Effector memory CD4-positive, alpha-beta T cell (primary cell): ENCODE measurements at regions not wholly inside any gene's neighbourhood (a gene's known extent, or its start where the extent isn't known, plus 50 kb on each side); places are given as distances from the start of the nearest gene placed in this dataset.

Experiments
- DNase-seq, 3 donors: peaks; one replicate each; pipeline ENCODE4 v3.0.0-alpha.2; 2020
- H3K27ac ChIP-seq: 2 replicates; pipeline ENCODE4 v1.7.0; 2013; ENCODE audit warnings: mild to moderate bottlenecking, low read length, moderate library complexity; ENCODE audit not compliant: insufficient read depth, poor library complexity, severe bottlenecking
- H3K27me3 ChIP-seq: replicated peaks from 2 replicates; pipeline ENCODE4 v1.7.0; 2013; ENCODE audit warnings: mild to moderate bottlenecking, low read length; ENCODE audit not compliant: insufficient read depth, control insufficient read depth, poor library complexity, severe bottlenecking
- H3K36me3 ChIP-seq: 2 replicates; pipeline ENCODE4 v1.7.0; 2013; ENCODE audit warnings: mild to moderate bottlenecking, low read length, moderate library complexity; ENCODE audit not compliant: control insufficient read depth, insufficient read depth
- H3K4me1 ChIP-seq: 2 replicates; pipeline ENCODE4 v1.7.0; 2013; ENCODE audit warnings: low read length, mild to moderate bottlenecking; ENCODE audit not compliant: control insufficient read depth, insufficient read depth, poor library complexity, severe bottlenecking
- H3K4me3 ChIP-seq: 2 replicates; pipeline ENCODE4 v1.7.0; 2013; ENCODE audit warnings: low read length, low read depth, mild to moderate bottlenecking; ENCODE audit not compliant: insufficient read depth, poor library complexity, severe bottlenecking
- H3K9me3 ChIP-seq: 2 replicates; pipeline ENCODE4 v1.7.0; 2013; ENCODE audit warnings: mild to moderate bottlenecking, low read length, moderate library complexity; ENCODE audit not compliant: control insufficient read depth

DNA sequence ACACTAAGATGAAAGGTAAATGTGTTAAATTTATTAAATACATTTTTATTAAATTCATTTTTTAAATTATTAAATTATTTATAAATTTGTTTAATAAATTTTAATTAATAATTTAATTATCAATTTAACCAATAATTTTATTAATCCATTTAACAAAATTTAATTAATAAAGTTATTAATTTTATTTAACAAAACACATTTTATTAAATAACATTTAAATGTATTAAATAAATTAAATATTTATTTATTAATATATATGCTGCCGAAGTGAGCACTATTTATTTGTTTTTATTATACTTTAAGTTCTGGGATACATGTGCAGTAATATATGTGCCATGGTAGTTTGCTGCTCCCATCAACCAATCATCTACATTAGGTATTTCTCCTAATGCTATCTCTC, 719.5 kb downstream of the TRIML1 start:
- Histone ChIP-seq H3K4me3 (no peak overlapping the region), H3K9me3 (no peaks in the 10 kb centered on the region), H3K36me3 (no peaks in the 10 kb centered on the region), H3K27me3 (no peaks in the 10 kb centered on the region), H3K27ac (no peak overlapping the region), H3K4me1 (no peaks in the 10 kb centered on the region)
- no peak for DNase-seq

DNA sequence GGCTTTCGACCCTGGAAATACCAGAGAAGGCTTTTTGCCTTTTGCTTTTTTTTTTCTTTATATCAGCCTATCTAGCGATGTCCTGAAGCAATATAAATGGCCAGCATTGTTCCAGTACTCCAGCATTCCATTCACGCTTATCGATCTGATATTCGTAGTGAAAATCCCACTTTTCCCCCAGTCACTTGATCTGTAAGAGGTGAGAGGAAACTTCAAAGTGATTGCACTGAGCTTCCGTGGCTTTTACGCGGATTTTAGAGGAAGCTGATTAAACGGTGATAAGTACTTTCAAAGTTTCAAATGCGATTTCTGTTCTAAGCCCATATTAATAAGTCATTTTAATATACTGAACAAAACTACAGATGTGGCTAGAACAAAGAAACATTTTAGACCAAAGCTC, 725.5 kb downstream of the TRIML1 start:
- no peak overlapping the region for H3K4me3 ChIP-seq
- no peaks in the 10 kb centered on the region for H3K36me3 ChIP-seq
- H3K9me3 ChIP-seq = no peaks in the 10 kb centered on the region
- no peak overlapping the region for H3K27ac ChIP-seq
- H3K4me1 ChIP-seq = no peaks in the 10 kb centered on the region
- DNase-seq = no peak
- H3K27me3 ChIP-seq = no peaks in the 10 kb centered on the region

DNA sequence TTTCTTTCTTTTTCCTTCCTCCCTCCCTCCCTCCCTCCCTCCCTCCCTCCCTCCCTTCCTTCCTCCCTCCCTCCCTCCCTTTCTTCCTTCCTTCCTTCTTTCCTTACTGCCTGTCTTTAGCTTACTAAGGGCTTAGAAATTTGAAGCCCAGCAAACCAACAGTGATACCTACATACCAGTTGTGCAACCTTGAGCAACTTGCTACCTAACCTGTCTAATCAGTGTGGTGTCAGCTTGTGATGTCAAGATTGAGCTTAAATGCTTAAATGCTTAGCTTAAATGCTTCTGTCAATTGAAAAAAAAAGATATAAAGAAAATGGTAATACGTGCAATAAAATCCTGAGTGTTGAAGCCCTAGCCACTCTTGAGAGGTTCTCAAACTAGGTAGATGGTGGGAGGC, 728.6 kb downstream of the TRIML1 start:
- DNase-seq = no peak
- Histone ChIP-seq H3K27me3 (no peaks in the 10 kb centered on the region), H3K4me1 (no peaks in the 10 kb centered on the region), H3K36me3 (no peaks in the 10 kb centered on the region), H3K9me3 (no peaks in the 10 kb centered on the region), H3K4me3 (no peak overlapping the region), H3K27ac (no peak overlapping the region)

DNA sequence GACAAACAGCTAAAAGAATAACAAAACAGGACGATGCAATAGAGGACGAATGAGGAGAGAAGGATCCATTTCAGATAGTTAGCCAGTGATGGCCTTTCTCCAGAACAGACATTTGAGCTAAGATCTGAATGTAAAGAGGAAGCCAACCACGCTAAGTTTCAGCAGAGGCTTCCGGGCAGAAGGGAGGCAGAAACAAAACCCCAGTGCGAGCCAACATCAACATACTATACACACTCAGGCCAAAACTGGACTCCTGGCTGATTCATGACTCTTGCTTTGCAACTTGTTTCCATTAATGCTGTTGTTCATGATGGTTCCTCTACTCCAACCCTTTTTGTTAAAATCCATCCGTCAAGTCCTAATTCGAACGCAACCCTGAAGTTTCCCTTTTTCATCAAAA, 730.3 kb downstream of the TRIML1 start:
- DNase-seq = no peak
- H3K36me3 ChIP-seq = no peaks in the 10 kb centered on the region
- H3K27ac ChIP-seq = no peak overlapping the region
- no peaks in the 10 kb centered on the region for H3K27me3 ChIP-seq
- no peak overlapping the region for H3K4me3 ChIP-seq
- H3K9me3 ChIP-seq = no peaks in the 10 kb centered on the region
- H3K4me1 ChIP-seq = no peaks in the 10 kb centered on the region

DNA sequence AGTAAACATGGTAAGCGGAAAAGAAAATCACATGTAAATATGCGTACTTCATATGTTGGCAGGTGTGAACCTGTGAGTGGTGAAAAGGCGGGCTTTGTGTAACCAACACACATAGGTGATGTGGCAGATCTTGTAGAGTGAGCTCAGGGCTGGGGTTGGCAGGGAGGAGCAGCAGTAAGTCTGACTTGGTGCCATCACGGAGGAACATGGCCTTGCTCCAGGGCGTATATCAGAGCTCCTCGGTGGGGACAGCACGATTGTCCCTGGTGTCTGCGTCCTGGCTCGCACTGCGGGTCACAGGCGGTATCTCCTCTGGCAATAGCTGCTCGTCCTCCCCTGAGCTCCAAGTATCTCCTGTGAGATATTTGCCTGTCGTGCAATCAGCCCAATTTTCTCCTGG, 733.6 kb downstream of the TRIML1 start:
- Histone ChIP-seq H3K27ac (no peak overlapping the region), H3K36me3 (no peaks in the 10 kb centered on the region), H3K4me1 (no peaks in the 10 kb centered on the region), H3K9me3 (no peaks in the 10 kb centered on the region), H3K4me3 (no peak overlapping the region), H3K27me3 (no peaks in the 10 kb centered on the region)
- DNase-seq = no peak

DNA sequence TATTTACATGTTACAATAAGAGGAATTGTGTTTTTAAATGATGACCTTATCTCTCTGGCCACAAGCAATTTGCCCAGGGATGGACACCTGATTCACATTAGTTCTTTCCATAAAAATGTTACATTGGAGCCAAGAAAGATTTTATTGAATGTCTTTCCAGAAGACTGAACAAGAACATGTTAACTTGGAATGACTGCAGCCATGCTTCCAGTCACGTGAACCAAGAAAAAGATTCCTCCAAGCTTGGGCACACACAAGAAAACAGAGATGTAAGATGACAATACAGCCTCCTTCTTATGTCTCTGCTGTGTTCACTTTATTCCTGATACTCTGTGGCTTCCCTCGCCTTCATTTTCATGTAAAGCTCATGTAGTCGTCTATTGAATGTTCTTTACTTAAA, 737.6 kb downstream of the TRIML1 start:
- Histone ChIP-seq H3K36me3 (no peaks in the 10 kb centered on the region), H3K4me3 (no peak overlapping the region), H3K27me3 (no peaks in the 10 kb centered on the region), H3K9me3 (no peaks in the 10 kb centered on the region), H3K27ac (no peak overlapping the region), H3K4me1 (no peaks in the 10 kb centered on the region)
- no peak for DNase-seq

DNA sequence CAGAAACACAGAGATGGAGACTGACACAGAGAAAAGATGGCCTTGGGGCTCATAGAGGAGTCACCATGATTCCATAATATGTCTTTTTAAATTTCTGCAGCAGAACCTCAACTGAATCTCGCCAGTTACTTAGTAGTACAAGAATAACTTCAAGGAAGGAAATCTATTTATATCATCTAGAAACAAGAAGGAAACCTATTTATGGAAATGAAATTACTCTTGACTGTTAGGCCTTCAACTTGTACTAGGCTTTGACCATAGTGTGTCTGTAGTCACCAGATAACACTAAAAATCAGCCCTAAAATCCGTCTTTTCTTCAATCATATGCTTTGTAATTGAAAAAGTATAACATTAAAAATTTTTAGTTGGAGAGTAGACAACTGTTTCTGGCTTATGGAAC, 740.4 kb downstream of the TRIML1 start:
- H3K27me3 ChIP-seq = no peaks in the 10 kb centered on the region
- H3K4me3 ChIP-seq = no peak overlapping the region
- no peak for DNase-seq
- H3K36me3 ChIP-seq = no peaks in the 10 kb centered on the region
- no peak overlapping the region for H3K27ac ChIP-seq
- no peaks in the 10 kb centered on the region for H3K9me3 ChIP-seq
- H3K4me1 ChIP-seq = no peaks in the 10 kb centered on the region

DNA sequence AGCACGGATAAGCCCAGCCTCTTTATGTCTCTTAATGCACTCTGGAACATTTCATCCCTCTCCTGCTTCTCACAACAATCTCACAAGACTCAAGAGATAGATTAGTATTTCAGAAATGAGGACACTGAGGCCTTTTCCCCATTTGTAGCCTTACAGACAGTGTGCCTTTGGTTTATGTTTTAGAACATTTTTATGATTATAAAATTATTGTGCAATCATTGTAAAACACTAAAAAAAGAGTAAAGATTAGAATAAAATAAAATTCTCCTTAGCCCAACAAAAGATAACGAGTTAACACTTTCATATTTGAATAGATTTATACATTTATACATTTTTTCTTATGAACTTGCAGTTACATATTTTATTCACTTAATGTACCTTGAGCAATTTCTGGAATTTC, 748.7 kb downstream of the TRIML1 start:
- no peak overlapping the region for H3K4me3 ChIP-seq
- no peaks in the 10 kb centered on the region for H3K4me1 ChIP-seq
- H3K9me3 ChIP-seq = no peaks in the 10 kb centered on the region
- no peak overlapping the region for H3K27ac ChIP-seq
- no peak for DNase-seq
- H3K36me3 ChIP-seq = no peaks in the 10 kb centered on the region
- no peaks in the 10 kb centered on the region for H3K27me3 ChIP-seq

DNA sequence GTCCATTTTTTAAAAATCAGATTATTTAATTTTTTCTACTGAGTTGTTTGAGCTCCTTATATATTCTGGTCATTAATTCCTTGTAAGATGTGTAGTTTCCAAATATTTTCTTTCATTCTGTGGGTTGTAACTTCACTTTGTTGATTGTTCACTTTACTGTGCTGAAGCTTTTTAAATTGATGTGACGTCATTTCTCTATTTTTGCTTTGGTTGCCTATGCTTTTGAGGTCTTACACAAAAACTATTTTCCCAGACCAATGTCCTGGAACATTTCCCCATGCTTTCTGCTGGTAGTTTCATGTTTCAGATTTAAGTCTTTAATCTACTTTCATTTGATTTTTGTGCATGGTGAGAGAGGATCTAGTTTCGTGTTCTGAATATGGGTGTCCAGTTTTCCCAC, 753.6 kb downstream of the TRIML1 start:
- Histone ChIP-seq H3K9me3 (no peaks in the 10 kb centered on the region), H3K27ac (no peak overlapping the region), H3K4me1 (no peaks in the 10 kb centered on the region), H3K36me3 (no peaks in the 10 kb centered on the region), H3K27me3 (no peaks in the 10 kb centered on the region), H3K4me3 (no peak overlapping the region)
- no peak for DNase-seq

DNA sequence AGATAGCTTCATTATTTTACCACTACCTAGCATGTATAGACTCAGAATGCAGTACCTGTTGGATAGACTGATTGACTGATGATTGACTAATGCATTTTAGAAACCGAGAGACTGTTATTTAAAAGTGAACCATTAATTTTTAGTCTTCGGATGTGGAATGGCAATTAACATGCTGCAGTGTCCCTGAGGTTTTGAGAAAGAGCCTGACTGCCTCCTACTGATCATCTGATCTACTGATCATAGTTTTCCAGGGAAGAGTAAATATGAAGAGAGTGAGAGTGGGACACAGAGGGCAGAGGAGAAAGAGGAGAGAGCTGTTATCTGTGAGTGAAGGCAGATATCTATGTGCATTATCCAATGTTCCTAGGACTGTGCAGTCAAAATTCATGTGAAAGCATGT, 764.7 kb downstream of the TRIML1 start:
- no peaks in the 10 kb centered on the region for H3K36me3 ChIP-seq
- DNase-seq = no peak

DNA sequence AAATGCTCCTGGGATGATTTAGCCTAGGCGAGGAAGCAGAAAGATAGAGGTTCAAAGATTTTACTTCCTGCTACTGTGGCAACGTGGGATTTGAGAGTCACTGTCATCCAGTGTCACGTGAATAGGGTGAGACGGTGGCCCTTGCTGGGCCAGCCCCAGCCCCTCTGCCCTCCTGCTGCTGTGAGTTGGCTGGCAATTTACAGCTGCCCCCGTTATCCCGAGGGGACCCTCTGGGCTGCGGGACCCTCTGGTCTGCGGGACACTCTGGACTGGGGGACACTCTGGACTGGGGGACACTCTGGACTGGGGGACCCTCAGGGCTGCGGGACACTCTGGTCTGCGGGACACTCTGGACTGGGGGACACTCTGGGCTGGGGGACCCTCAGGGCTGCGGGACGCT, 765.4 kb downstream of the TRIML1 start:
- Histone ChIP-seq H3K27me3 (no peaks in the 10 kb centered on the region), H3K27ac (no peak overlapping the region), H3K4me3 (no peak overlapping the region), H3K9me3 (no peaks in the 10 kb centered on the region), H3K4me1 (no peaks in the 10 kb centered on the region), H3K36me3 (no peaks in the 10 kb centered on the region)
- no peak for DNase-seq

More for the DNA sequence above, 764.7 kb downstream of the TRIML1 start:
- H3K27ac ChIP-seq = no peak overlapping the region
- no peaks in the 10 kb centered on the region for H3K27me3 ChIP-seq
- H3K4me3 ChIP-seq = no peak overlapping the region
- H3K4me1 ChIP-seq = no peaks in the 10 kb centered on the region
- H3K9me3 ChIP-seq = no peaks in the 10 kb centered on the region
